Peyer's patch (tissue), 4 donors: ENCODE measurements at regions not wholly inside any gene's neighbourhood (a gene's known extent, or its start where the extent isn't known, plus 50 kb on each side); places are given as distances from the start of the nearest gene placed in this dataset.

Source experiments
- DNase-seq, 3 donors: peaks; one replicate each; pipeline ENCODE4 v3.0.0-alpha.2; 2017 to 2019
- H3K27ac ChIP-seq, 4 donors: fragments of 200-600 bp; sonication (generic); one replicate each; pipeline ENCODE4 v1.5.1; 2016 to 2019
- H3K27me3 ChIP-seq, 2 donors: fragments of 200-600 bp; sonication (generic); one replicate each; pipeline ENCODE4 v1.5.1; 2019
- H3K36me3 ChIP-seq, 3 donors: fragments of 200-600 bp; sonication (generic); one replicate each; pipeline ENCODE4 v1.5.1; 2016 to 2019
- H3K4me1 ChIP-seq, 4 donors: fragments of 200-600 bp; sonication (generic); one replicate each; pipeline ENCODE4 v1.5.1; 2016 to 2019
- H3K4me3 ChIP-seq, 4 donors: fragments of 200-600 bp; sonication (generic); 1 replicate in 3 of 4; 2 replicates in 1 of 4; pipeline ENCODE4 v1.5.1; 2016 to 2019; ENCODE audit warnings: mild to moderate bottlenecking in 1 of 4
- H3K9me3 ChIP-seq, 4 donors: fragments of 200-600 bp; sonication (generic); one replicate each; pipeline ENCODE4 v1.5.1; 2016 to 2019; ENCODE audit warnings: mild to moderate bottlenecking in 1 of 4
- POLR2A ChIP-seq, 2 donors: fragments of 450-650 bp; IDR thresholded peaks; one replicate each; pipeline ENCODE4 v1.5.1; 2017; ENCODE audit warnings: antibody characterized with exemption in 2 of 2, mild to moderate bottlenecking in 2 of 2, moderate library complexity in 2 of 2
- TF ChIP-seq, protein P1 (sequence below), 6 experiments: fragments of 450-650 bp in 4 of 6; fragments of 200-600 bp in 2 of 6; sonication (generic) in 1 of 6; IDR thresholded peaks; one replicate each; pipeline ENCODE4 v1.5.1; 2017 to 2019; ENCODE audit warnings: antibody characterized with exemption in 6 of 6, mild to moderate bottlenecking in 3 of 6, moderate library complexity in 1 of 6

GRCh38 chr6:110048221-110048875, 70.2 kb downstream of the GPR6 start:
- no peak for TF ChIP-seq POLR2A (IDR thresholded peaks at IDR 0.05)
- TF ChIP-seq, protein P1, sequence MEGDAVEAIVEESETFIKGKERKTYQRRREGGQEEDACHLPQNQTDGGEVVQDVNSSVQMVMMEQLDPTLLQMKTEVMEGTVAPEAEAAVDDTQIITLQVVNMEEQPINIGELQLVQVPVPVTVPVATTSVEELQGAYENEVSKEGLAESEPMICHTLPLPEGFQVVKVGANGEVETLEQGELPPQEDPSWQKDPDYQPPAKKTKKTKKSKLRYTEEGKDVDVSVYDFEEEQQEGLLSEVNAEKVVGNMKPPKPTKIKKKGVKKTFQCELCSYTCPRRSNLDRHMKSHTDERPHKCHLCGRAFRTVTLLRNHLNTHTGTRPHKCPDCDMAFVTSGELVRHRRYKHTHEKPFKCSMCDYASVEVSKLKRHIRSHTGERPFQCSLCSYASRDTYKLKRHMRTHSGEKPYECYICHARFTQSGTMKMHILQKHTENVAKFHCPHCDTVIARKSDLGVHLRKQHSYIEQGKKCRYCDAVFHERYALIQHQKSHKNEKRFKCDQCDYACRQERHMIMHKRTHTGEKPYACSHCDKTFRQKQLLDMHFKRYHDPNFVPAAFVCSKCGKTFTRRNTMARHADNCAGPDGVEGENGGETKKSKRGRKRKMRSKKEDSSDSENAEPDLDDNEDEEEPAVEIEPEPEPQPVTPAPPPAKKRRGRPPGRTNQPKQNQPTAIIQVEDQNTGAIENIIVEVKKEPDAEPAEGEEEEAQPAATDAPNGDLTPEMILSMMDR (IDR thresholded peaks at IDR 0.05) = no peak

DNA sequence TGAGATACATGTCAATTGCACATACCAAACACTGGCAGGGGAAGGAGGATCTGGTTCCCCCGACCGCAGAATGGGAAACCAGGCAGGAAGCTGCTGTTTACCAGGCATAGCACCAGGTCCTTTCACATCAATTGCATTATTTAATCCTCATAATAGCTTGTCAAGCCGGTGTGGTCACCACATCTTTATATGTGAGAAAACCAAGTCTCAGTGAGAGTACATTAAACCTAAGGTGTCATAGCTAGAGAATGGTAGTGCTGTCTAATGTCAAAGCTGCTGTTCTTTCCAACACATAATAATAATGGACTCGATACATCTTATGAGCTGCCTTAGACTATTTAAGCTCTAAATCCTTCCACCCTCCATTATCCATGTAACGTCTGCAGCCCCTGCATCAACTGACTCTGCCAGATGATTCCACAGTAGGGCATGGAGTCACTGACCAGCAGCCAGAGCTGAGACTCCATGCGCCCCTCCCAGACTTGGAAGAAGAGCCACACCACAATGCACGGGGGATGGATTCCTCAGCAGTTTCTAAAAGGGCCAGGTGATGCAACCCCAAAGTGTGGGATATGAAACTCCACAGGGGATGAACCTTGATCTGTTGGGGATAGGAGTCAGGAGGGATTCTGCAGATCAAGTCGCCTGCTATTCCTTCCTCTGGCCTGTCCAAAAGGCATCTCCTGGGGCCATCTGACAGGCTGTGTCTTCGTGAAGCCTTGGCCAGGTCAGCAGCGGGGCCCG, 71.8 kb downstream of the GPR6 start:
- H3K4me1 ChIP-seq = no peaks in the 10 kb centered on the region
- H3K4me3 ChIP-seq = no peak overlapping the region
- no peaks in the 10 kb centered on the region for H3K36me3 ChIP-seq
- no peak for DNase-seq
- no peak for TF ChIP-seq POLR2A (IDR thresholded peaks at IDR 0.05)
- TF ChIP-seq, protein P1 (IDR thresholded peaks at IDR 0.05) = no peak
- no peaks in the 10 kb centered on the region for H3K9me3 ChIP-seq
- H3K27ac ChIP-seq = no peak overlapping the region
- no peaks in the 10 kb centered on the region for H3K27me3 ChIP-seq

More at GRCh38 chr6:110048221-110048875, 70.2 kb downstream of the GPR6 start:
- H3K27ac ChIP-seq = no peak overlapping the region
- no peak for DNase-seq
- no peak overlapping the region for H3K4me3 ChIP-seq
- H3K9me3 ChIP-seq = no peaks in the 10 kb centered on the region
- no peaks in the 10 kb centered on the region for H3K27me3 ChIP-seq
- no peaks in the 10 kb centered on the region for H3K4me1 ChIP-seq
- H3K36me3 ChIP-seq = no peaks in the 10 kb centered on the region
